GM10266 (cell line): ENCODE measurements at regions not wholly inside any gene's neighbourhood (a gene's known extent, or its start where the extent isn't known, plus 50 kb on each side); places are given as distances from the start of the nearest gene placed in this dataset.

Source experiments
- DNase-seq: peaks from one replicate; pipeline ENCODE4 v3.0.0; 2012; ENCODE audit errors: extremely low spot score
- CTCF ChIP-seq: IDR thresholded peaks from 2 replicates; pipeline ENCODE4 v1.5.1; 2012; ENCODE audit warnings: mild to moderate bottlenecking, low read depth; ENCODE audit not compliant: control insufficient read depth, insufficient read depth; ENCODE audit errors: missing control alignments

- no peak for TF ChIP-seq CTCF
- DNase-seq = no peak
These were observed 156.2 kb downstream of the SPP2 start for GRCh38 chr2:234206738-234207137.

GRCh38 chr2:234204480-234204879, 154.0 kb downstream of the SPP2 start:
- TF ChIP-seq CTCF = no peak

GRCh38 chr2:234203135-234203984, 152.9 kb downstream of the SPP2 start:
- no peak for DNase-seq
- TF ChIP-seq CTCF = no peak

More at GRCh38 chr2:234204480-234204879, 154.0 kb downstream of the SPP2 start:
- DNase-seq = no peak

GRCh38 chr2:234202601-234203000, 152.1 kb downstream of the SPP2 start:
- DNase-seq = no peak
- no peak for TF ChIP-seq CTCF

- DNase-seq = no peak
- no peak for TF ChIP-seq CTCF
These were observed 149.5 kb downstream of the SPP2 start for GRCh38 chr2:234199996-234200395.

GRCh38 chr2:234198976-234199375, 148.5 kb downstream of the SPP2 start:
- DNase-seq = no peak
- no peak for TF ChIP-seq CTCF

GRCh38 chr2:234195516-234195915, 145.0 kb downstream of the SPP2 start:
- no peak for TF ChIP-seq CTCF
- DNase-seq = no peak
